A673 (cell line): ENCODE measurements at regions not wholly inside any gene's neighbourhood (a gene's known extent, or its start where the extent isn't known, plus 50 kb on each side); places are given as distances from the start of the nearest gene placed in this dataset.

Experiments used
- CTCF ChIP-seq: fragments of 300-800, 200-600 bp; sonication (generic); conservative IDR thresholded peaks from 2 replicates; pipeline ENCODE4 v1.5.1; 2017; ENCODE audit warnings: low read depth, mild to moderate bottlenecking, antibody characterized with exemption, low read length, moderate library complexity, mixed read lengths
- EZH2 ChIP-seq: fragments of 200-600 bp; sonication (generic); IDR thresholded peaks from 2 replicates; pipeline ENCODE4 v1.6.1; 2017; ENCODE audit warnings: borderline replicate concordance, low read depth, mild to moderate bottlenecking, mixed read lengths, antibody characterized with exemption, low read length; ENCODE audit not compliant: poor library complexity, severe bottlenecking

GRCh38 chr4:148982200-148982599 lies 540.0 kb upstream of the NR3C2 start:
- TF ChIP-seq EZH2 (no peak), CTCF (no peak)
